ENCODE measurements at regions not wholly inside any gene's neighbourhood (a gene's known extent, or its start where the extent isn't known, plus 50 kb on each side); places are given as distances from the start of the nearest gene placed in this dataset.

DNA sequence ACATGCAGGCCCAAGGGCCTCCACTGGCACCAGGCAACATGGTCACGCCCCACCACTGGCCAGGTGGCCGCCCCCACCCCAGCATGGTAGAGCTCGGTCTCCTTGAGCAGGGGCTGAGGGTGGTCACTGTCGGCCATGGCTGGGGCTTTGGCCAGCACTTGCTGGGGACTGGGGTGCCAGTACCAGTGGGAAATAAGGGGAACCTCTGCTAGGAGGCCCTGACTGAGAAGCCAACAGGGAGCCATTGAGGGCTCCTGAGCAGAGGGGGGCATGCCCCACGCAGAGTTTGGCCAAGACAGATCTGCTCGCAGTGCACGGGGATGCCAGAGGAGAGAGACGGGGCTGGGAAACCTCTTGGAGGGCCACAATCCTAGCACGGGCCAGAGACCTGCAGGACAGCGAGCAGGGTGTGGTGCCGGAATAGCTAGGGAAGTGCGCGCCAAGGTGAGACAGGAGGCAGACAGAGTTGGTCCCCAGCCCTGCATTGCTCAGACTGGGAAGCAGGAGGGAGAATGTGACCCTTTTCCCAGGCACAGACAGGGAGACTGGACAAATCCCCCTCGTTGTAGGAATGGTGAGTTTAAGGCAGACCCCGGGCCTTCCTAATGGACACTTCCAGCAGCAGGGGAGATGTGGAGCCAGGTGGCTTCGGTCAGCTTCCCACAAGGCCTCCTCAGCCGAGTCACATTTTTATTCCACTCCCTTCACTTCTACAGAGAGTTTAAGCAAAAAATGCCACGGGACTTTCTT, 179.0 kb upstream of the CST7 start:
- no peaks in the 10 kb centered on the region for H4K20me1 ChIP-seq (replicated peaks; ENCODE audit: control insufficient read depth, insufficient read depth, low read length)
- no peaks in the 10 kb centered on the region for H3K4me1 ChIP-seq (replicated peaks in 1 of 2; ENCODE audit: control insufficient read depth in 2 of 2, insufficient read depth in 2 of 2, low read length in 2 of 2)
- no peak for ATAC-seq
- H3K27ac ChIP-seq (ENCODE audit: extremely low read depth, low read depth, low read length) = no peak overlapping the region
- ChIA-PET POLR2A (no interaction called here), CTCF (ENCODE audit: low intra/inter-chr PET ratio) (no interaction called here)
- H3K36me3 ChIP-seq (ENCODE audit: control insufficient read depth, insufficient read depth, low read length) = no peaks in the 10 kb centered on the region
- no peak overlapping the region for H3K9ac ChIP-seq (ENCODE audit: insufficient read depth in 1 of 2, low read depth in 2 of 2, low read length in 2 of 2)
- no peaks in the 10 kb centered on the region for H3K79me2 ChIP-seq (ENCODE audit: control insufficient read depth, insufficient read depth, low read length)
- no peak overlapping the region for H2AFZ ChIP-seq (ENCODE audit: low read depth, low read length)
- H3K27me3 ChIP-seq (ENCODE audit: control insufficient read depth in 2 of 2, insufficient read depth in 2 of 2, low read length in 2 of 2) = peaks cover 0 to 3% of the 10 kb centered on the region in 2 experiments; a peak in 1 of 5 replicates
- no peak overlapping the region for H3K4me2 ChIP-seq (ENCODE audit: insufficient read depth, low read length)
- no peak for DNase-seq (ENCODE audit: extremely low read depth in 1 of 4, low spot score in 3 of 4)
- no peak overlapping the region for H3K4me3 ChIP-seq
- H3K9me1 ChIP-seq (ENCODE audit: control insufficient read depth, insufficient read depth, low read length) = no peaks in the 10 kb centered on the region
- FAIRE-seq = no peak
- H3K9me3 ChIP-seq (replicated peaks; ENCODE audit: control insufficient read depth, insufficient read depth, low read depth, low read length) = no peaks in the 10 kb centered on the region
- no peak for TF ChIP-seq HDAC2 (IDR thresholded peaks at IDR 0.05)
- TF ChIP-seq, protein P1, sequence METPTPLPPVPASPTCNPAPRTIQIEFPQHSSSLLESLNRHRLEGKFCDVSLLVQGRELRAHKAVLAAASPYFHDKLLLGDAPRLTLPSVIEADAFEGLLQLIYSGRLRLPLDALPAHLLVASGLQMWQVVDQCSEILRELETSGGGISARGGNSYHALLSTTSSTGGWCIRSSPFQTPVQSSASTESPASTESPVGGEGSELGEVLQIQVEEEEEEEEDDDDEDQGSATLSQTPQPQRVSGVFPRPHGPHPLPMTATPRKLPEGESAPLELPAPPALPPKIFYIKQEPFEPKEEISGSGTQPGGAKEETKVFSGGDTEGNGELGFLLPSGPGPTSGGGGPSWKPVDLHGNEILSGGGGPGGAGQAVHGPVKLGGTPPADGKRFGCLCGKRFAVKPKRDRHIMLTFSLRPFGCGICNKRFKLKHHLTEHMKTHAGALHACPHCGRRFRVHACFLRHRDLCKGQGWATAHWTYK (CRISPR knock-in tag; IDR thresholded peaks at IDR 0.05) = no peak
- TF ChIP-seq, protein P2, sequence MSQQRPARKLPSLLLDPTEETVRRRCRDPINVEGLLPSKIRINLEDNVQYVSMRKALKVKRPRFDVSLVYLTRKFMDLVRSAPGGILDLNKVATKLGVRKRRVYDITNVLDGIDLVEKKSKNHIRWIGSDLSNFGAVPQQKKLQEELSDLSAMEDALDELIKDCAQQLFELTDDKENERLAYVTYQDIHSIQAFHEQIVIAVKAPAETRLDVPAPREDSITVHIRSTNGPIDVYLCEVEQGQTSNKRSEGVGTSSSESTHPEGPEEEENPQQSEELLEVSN (IDR thresholded peaks at IDR 0.05; ENCODE audit: borderline replicate concordance in 1 of 2, extremely low read depth in 1 of 2, insufficient read depth in 1 of 2, insufficient read length in 1 of 2, low read depth in 1 of 2, low read length in 1 of 2, poor library complexity in 1 of 2, severe bottlenecking in 1 of 2) = no peak
- no peak for TF ChIP-seq ZNF584 (CRISPR knock-in tag; IDR thresholded peaks at IDR 0.05; ENCODE audit: low read depth)
- no peak for TF ChIP-seq ZNF3 (CRISPR knock-in tag; IDR thresholded peaks at IDR 0.05)
- no peak for TF ChIP-seq ELF1 (tag; IDR thresholded peaks at IDR 0.05)
- no peak for TF ChIP-seq MECOM (CRISPR knock-in tag; IDR thresholded peaks at IDR 0.05)
- TF ChIP-seq ZNF507 (tag; conservative IDR thresholded peaks at IDR 0.05) = no peak
- no peak for TF ChIP-seq BCOR (IDR thresholded peaks at IDR 0.05)
- no peak for TF ChIP-seq ZNF436 (CRISPR knock-in tag; IDR thresholded peaks at IDR 0.05)
- no peak for TF ChIP-seq TAF15 (IDR thresholded peaks at IDR 0.05; ENCODE audit: low read depth, low read length)
- TF ChIP-seq MTA2 (IDR thresholded peaks at IDR 0.05; ENCODE audit: low read depth) = no peak
- TF ChIP-seq ZNF408 (CRISPR knock-in tag; IDR thresholded peaks at IDR 0.05; ENCODE audit: low read depth) = no peak
- TF ChIP-seq, protein P3, sequence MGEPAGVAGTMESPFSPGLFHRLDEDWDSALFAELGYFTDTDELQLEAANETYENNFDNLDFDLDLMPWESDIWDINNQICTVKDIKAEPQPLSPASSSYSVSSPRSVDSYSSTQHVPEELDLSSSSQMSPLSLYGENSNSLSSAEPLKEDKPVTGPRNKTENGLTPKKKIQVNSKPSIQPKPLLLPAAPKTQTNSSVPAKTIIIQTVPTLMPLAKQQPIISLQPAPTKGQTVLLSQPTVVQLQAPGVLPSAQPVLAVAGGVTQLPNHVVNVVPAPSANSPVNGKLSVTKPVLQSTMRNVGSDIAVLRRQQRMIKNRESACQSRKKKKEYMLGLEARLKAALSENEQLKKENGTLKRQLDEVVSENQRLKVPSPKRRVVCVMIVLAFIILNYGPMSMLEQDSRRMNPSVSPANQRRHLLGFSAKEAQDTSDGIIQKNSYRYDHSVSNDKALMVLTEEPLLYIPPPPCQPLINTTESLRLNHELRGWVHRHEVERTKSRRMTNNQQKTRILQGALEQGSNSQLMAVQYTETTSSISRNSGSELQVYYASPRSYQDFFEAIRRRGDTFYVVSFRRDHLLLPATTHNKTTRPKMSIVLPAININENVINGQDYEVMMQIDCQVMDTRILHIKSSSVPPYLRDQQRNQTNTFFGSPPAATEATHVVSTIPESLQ (CRISPR knock-in tag; IDR thresholded peaks at IDR 0.05) = no peak
- TF ChIP-seq EZH2 (IDR thresholded peaks at IDR 0.05; ENCODE audit: borderline replicate concordance, low read depth, low read length) = no peak
- TF ChIP-seq MTA1 (IDR thresholded peaks at IDR 0.05; ENCODE audit: borderline replicate concordance) = no peak
- TF ChIP-seq ZNF184 (CRISPR knock-in tag; IDR thresholded peaks at IDR 0.05) = no peak
- TF ChIP-seq, protein P4, sequence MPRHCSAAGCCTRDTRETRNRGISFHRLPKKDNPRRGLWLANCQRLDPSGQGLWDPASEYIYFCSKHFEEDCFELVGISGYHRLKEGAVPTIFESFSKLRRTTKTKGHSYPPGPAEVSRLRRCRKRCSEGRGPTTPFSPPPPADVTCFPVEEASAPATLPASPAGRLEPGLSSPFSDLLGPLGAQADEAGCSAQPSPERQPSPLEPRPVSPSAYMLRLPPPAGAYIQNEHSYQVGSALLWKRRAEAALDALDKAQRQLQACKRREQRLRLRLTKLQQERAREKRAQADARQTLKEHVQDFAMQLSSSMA (CRISPR knock-in tag; IDR thresholded peaks at IDR 0.05) = no peak
- intact Hi-C loops (cut with micrococcal nuclease) (no loop called here), in situ Hi-C loops (cut with MboI) (no loop called here)
- 2% methylated on average over 12 of the region's 18 CpGs for WGBS (ENCODE audit: insufficient coverage, low coverage, missing lambda C conversion rate)
- BruUV-seq (replicated peaks) = no TSS peak
